Skeletal muscle satellite cell (primary cell): ENCODE measurements at regions not wholly inside any gene's neighbourhood (a gene's known extent, or its start where the extent isn't known, plus 50 kb on each side); places are given as distances from the start of the nearest gene placed in this dataset.
"Not testable (repeated sequence)": the region's sequence is repeated elsewhere in the genome, so short reads cannot be mapped to it uniquely, and the experiment has no call there.

Experiments
- H3K27me3 ChIP-seq: 2 replicates; pipeline ENCODE4 v1.7.0; 2013; ENCODE audit warnings: low read length; ENCODE audit not compliant: control insufficient read depth, insufficient read depth
- H3K36me3 ChIP-seq: 2 replicates; pipeline ENCODE4 v1.7.0; 2013; ENCODE audit warnings: mild to moderate bottlenecking, control low read depth, low read length; ENCODE audit not compliant: insufficient read depth
- H3K4me1 ChIP-seq: 2 replicates; pipeline ENCODE4 v1.7.0; 2013; ENCODE audit warnings: low read length; ENCODE audit not compliant: control insufficient read depth, insufficient read depth
- H3K4me2 ChIP-seq: 2 replicates; pipeline ENCODE4 v1.7.0; 2013; ENCODE audit warnings: mild to moderate bottlenecking, low read length
- H3K4me3 ChIP-seq: 2 replicates; pipeline ENCODE4 v1.7.0; 2013; ENCODE audit warnings: low read length
- H3K9ac ChIP-seq: 2 replicates; pipeline ENCODE4 v1.7.0; 2013; ENCODE audit warnings: mild to moderate bottlenecking, low read depth, low read length, moderate library complexity
- H3K9me3 ChIP-seq: replicated peaks from 2 replicates; pipeline ENCODE4 v1.7.0; 2013; ENCODE audit warnings: mild to moderate bottlenecking, control low read depth, low read length

DNA sequence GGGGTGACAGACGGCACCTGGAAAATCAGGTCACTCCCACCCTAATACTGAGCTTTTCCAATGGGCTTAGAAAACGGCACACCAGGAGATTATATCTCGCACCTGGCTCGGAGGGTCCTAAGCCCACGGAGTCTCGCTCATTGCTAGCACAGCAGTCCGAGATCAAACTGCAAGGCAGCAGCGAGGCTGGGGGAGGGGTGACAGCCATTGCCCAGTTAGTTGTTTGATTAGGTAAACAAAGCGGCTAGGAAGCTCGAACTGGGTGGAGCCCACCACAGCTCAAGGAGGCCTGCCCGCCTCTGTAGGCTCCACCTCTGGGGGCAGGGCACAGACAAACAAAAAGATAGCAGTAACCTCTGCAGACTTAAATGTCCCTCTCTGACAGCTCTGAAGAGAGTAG is 260.9 kb downstream of the BLID start:
- not testable (repeated sequence) for H3K27me3 ChIP-seq, H3K4me2 ChIP-seq, H3K9me3 ChIP-seq, H3K4me1 ChIP-seq, H3K36me3 ChIP-seq, H3K4me3 ChIP-seq, H3K9ac ChIP-seq

DNA sequence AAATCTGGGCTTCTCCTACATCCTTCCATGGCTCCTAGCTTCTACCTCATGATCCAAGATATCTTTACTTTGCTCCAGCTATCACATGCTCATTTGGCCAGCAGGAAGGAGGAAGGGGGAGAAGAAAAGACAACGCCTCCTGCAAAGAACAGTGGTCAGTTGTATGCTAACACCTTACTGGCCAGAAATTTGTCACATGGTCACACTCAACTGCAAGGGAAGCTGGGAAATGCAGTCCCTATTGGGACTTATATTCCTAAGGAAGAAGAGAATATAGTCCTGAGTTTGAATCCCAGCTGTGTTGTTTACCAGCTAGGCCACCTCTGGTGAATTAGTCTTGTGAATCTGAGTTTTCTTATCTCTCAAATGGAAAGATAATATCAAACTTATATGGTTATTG is 272.0 kb downstream of the BLID start:
- no peaks in the 10 kb centered on the region for H3K9me3 ChIP-seq
- no peak overlapping the region for H3K4me2 ChIP-seq
- no peak overlapping the region for H3K9ac ChIP-seq
- no peaks in the 10 kb centered on the region for H3K36me3 ChIP-seq
- H3K4me3 ChIP-seq = no peak overlapping the region
- H3K27me3 ChIP-seq = no peaks in the 10 kb centered on the region
- peaks cover 9% of the 10 kb centered on the region for H3K4me1 ChIP-seq

DNA sequence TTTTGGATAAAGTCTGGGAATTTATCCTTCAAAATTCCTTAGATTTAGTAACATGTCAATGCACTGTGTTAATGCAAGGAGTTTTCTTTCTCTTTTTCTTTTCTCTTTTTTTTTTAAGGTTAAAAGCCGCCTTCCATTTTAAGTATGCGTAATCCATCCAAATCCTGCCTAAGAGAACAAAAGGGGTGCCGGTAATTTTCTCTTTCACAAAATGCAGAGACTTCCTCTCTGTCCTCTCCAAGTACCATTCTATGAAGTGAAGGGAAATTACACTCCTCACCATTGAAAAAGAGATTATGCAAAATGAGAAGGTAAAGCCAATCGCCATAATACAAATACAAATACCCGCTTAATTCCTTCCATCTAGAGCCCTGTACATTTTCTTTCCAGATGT is 273.8 kb downstream of the BLID start:
- Histone ChIP-seq H3K9me3 (no peaks in the 10 kb centered on the region), H3K4me2 (no peak overlapping the region), H3K4me3 (no peak overlapping the region), H3K27me3 (no peaks in the 10 kb centered on the region), H3K36me3 (no peaks in the 10 kb centered on the region), H3K9ac (no peak overlapping the region), H3K4me1 (peaks cover 9% of the 10 kb centered on the region)

DNA sequence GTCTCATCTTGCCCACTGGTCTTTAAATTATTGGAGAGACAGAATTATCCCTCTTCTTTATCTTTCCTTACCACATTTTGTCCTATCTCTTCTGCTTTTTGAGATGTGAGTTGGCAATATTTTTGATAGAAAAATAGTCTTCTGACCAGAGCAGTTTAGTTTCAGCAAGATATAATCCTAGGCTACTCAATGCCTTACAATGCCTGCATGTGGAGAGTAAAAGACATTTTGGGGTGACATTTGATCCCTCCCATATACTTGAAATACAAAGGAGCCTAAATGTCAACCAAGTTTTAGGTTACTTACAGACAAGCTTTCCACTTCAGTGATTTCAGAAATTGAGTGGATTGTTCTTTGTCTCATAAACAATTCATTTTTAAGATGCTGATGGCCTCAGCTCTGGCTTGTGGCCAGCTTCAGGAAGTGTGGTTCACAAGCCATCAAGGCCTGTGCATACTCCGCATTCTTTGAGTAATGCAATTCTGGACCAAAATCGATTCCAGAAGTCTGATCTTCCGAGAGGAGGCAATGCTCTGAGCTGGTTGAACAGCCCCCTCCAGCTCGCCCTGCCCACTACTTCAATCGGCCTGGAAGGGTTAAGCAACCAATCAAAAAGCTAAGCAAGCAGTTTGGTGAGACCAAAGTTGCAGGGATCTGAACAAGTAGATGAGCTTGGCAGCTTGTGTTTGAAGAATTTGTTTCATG is 274.4 kb downstream of the BLID start:
- Histone ChIP-seq H3K4me1 (peaks cover 9% of the 10 kb centered on the region), H3K9ac (no peak overlapping the region), H3K4me2 (no peak overlapping the region), H3K9me3 (no peaks in the 10 kb centered on the region), H3K27me3 (no peaks in the 10 kb centered on the region), H3K4me3 (no peak overlapping the region), H3K36me3 (no peaks in the 10 kb centered on the region)

DNA sequence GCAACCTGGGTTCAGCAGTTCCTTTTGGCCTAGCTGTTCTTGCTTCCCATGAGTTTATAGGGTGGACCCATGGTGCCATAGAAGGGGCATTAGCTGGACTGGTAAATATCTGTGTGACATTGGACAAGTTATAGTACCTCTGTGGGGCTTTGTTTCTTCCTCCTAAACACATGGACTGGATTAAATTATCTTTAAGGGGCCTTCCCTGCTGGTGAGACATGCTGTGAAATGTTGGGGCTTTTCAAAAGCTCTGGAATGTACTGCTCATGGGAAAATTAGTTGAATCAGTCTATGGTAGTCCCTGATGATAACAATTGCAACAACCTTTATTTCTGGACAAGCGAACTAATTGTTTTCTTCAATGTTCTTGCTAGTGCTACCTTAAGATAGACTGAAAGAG is 276.2 kb downstream of the BLID start:
- Histone ChIP-seq H3K4me3 (no peak overlapping the region), H3K27me3 (no peaks in the 10 kb centered on the region)

GRCh38 chr11:121838571-121838970 is 277.4 kb downstream of the BLID start:
- H3K4me1 ChIP-seq = peaks cover 9% of the 10 kb centered on the region
- no peaks in the 10 kb centered on the region for H3K36me3 ChIP-seq
- peaks cover 4% of the 10 kb centered on the region for H3K9me3 ChIP-seq
- no peaks in the 10 kb centered on the region for H3K27me3 ChIP-seq
- H3K9ac ChIP-seq = no peak overlapping the region
- no peak overlapping the region for H3K4me3 ChIP-seq
- H3K4me2 ChIP-seq = no peak overlapping the region

More for the DNA sequence above, 276.2 kb downstream of the BLID start:
- no peaks in the 10 kb centered on the region for H3K36me3 ChIP-seq
- no peak overlapping the region for H3K4me2 ChIP-seq
- peaks cover 9% of the 10 kb centered on the region for H3K4me1 ChIP-seq
- H3K9me3 ChIP-seq = no peaks in the 10 kb centered on the region
- H3K9ac ChIP-seq = no peak overlapping the region

GRCh38 chr11:121833970-121834369 is 282.0 kb downstream of the BLID start:
- Histone ChIP-seq H3K4me3 (no peak overlapping the region), H3K9ac (no peak overlapping the region), H3K9me3 (peaks cover 8% of the 10 kb centered on the region), H3K36me3 (no peaks in the 10 kb centered on the region), H3K4me2 (no peak overlapping the region), H3K27me3 (no peaks in the 10 kb centered on the region), H3K4me1 (peaks cover 10% of the 10 kb centered on the region)

- Histone ChIP-seq H3K27me3 (no peaks in the 10 kb centered on the region), H3K4me1 (peaks cover 23% of the 10 kb centered on the region), H3K9me3 (peaks cover 8% of the 10 kb centered on the region), H3K4me2 (peak overlapping the region; percentile 66), H3K36me3 (no peaks in the 10 kb centered on the region), H3K4me3 (no peak overlapping the region), H3K9ac (peak overlapping the region; percentile 75)
Observed at GRCh38 chr11:121829159-121829643, 286.8 kb downstream of the BLID start.

- peaks cover 5% of the 10 kb centered on the region for H3K9me3 ChIP-seq
- H3K4me3 ChIP-seq = no peak overlapping the region
- H3K27me3 ChIP-seq = no peaks in the 10 kb centered on the region
- H3K36me3 ChIP-seq = no peaks in the 10 kb centered on the region
- H3K4me2 ChIP-seq = no peak overlapping the region
- H3K4me1 ChIP-seq = peaks cover 3% of the 10 kb centered on the region
- no peak overlapping the region for H3K9ac ChIP-seq
Observed at GRCh38 chr11:121814962-121815361, 301.1 kb downstream of the BLID start.

GRCh38 chr11:121814296-121814695 is 301.7 kb downstream of the BLID start:
- peaks cover 4% of the 10 kb centered on the region for H3K4me1 ChIP-seq
- H3K27me3 ChIP-seq = no peaks in the 10 kb centered on the region
- H3K36me3 ChIP-seq = no peaks in the 10 kb centered on the region
- H3K9ac ChIP-seq = no peak overlapping the region
- no peak overlapping the region for H3K4me3 ChIP-seq
- no peak overlapping the region for H3K4me2 ChIP-seq
- peaks cover 5% of the 10 kb centered on the region for H3K9me3 ChIP-seq

DNA sequence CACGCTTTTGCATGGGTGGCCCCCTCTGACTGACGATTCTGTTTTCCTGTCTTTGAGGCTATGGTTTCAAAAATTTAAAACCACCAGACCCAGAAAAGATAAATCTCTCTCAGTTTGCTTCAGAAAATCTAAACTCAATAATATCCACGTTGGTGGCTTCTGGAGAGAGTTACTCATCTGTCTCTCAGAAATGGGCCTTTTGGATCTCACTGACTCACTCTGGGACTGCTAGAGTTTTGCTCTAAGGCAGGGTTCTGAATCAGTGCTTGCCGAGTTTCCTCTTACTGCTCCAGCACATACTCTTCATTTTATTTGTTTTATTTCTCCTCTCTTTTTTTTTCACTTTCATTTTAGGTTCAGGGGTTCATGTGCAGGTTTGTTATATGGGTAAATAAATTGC is 305.7 kb downstream of the BLID start:
- Histone ChIP-seq H3K9me3 (peaks cover 5% of the 10 kb centered on the region), H3K4me1 (peaks cover 4% of the 10 kb centered on the region)

GRCh38 chr11:121808096-121808495 is 307.9 kb downstream of the BLID start:
- Histone ChIP-seq H3K4me2 (no peak overlapping the region), H3K36me3 (no peaks in the 10 kb centered on the region), H3K9me3 (peaks cover 5% of the 10 kb centered on the region), H3K4me3 (no peak overlapping the region), H3K27me3 (no peaks in the 10 kb centered on the region), H3K9ac (no peak overlapping the region), H3K4me1 (peaks cover 4% of the 10 kb centered on the region)

More for the DNA sequence above, 305.7 kb downstream of the BLID start:
- H3K4me3 ChIP-seq = no peak overlapping the region
- peak overlapping the region; percentile 41 for H3K4me2 ChIP-seq
- H3K9ac ChIP-seq = peak overlapping the region; percentile 25
- H3K27me3 ChIP-seq = no peaks in the 10 kb centered on the region
- no peaks in the 10 kb centered on the region for H3K36me3 ChIP-seq
